H1 (cell line): ENCODE measurements at regions not wholly inside any gene's neighbourhood (a gene's known extent, or its start where the extent isn't known, plus 50 kb on each side); places are given as distances from the start of the nearest gene placed in this dataset.

ENCODE experiments used
- RAD21 ChIP-seq, 2 experiments: IDR thresholded peaks in 1 of 2; conservative IDR thresholded peaks in 1 of 2; 2 replicates each; pipeline ENCODE4 v1.6.1; 2011; ENCODE audit warnings: low read depth in 2 of 2, low read length in 2 of 2, improper control_type of control experiment in 1 of 2, inconsistent platforms in 1 of 2, mild to moderate bottlenecking in 1 of 2, moderate library complexity in 1 of 2
- SP1 ChIP-seq: IDR thresholded peaks from 2 replicates; pipeline ENCODE4 v1.6.1; 2011; ENCODE audit warnings: low read depth, low read length
- YY1 ChIP-seq: IDR thresholded peaks from 2 replicates; pipeline ENCODE4 v1.6.1; 2011; ENCODE audit warnings: low read depth, mild to moderate bottlenecking, low read length
- TF ChIP-seq, protein P1 (sequence below), 3 experiments: IDR thresholded peaks; 1 replicate in 2 of 3; 2 replicates in 1 of 3; pipeline versions ENCODE4 v1.5.1 to v1.6.1; 2011; ENCODE audit warnings: low read length in 3 of 3, mild to moderate bottlenecking in 3 of 3, inconsistent platforms in 2 of 3, low read depth in 1 of 3, moderate library complexity in 1 of 3; ENCODE audit not compliant: insufficient read depth in 1 of 3; ENCODE audit errors: control extremely low read depth in 1 of 3
- TF ChIP-seq, protein P2 (sequence below): IDR thresholded peaks from 2 replicates; pipeline ENCODE4 v1.6.1; 2012; ENCODE audit warnings: low read length, inconsistent platforms

DNA sequence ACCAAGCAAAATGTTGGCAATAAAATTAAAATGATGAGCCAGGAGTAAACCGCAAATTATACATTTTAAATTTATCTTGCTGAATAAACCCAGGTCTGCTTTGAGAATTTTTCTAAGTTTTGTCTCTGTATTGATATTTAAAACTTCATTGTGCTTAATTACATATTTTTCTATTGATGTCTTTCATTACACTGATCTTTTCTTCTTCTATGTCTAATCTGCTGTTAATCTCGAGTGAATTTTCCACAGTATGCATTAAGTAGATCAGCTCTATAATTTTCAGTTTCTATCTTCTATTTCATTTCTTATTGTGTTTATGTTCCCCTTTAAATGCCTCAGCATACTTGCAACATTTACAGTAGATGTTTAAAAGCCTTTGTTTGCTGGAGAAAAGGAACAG, 918.7 kb downstream of the FAT4 start:
- no peak for TF ChIP-seq RAD21 (IDR thresholded peaks at IDR 0.05 in 1 of 2, conservative IDR thresholded peaks at IDR 0.05 in 1 of 2; ENCODE audit: low read depth in 2 of 2, low read length in 2 of 2)
- TF ChIP-seq YY1 = no peak
- TF ChIP-seq, protein P1, sequence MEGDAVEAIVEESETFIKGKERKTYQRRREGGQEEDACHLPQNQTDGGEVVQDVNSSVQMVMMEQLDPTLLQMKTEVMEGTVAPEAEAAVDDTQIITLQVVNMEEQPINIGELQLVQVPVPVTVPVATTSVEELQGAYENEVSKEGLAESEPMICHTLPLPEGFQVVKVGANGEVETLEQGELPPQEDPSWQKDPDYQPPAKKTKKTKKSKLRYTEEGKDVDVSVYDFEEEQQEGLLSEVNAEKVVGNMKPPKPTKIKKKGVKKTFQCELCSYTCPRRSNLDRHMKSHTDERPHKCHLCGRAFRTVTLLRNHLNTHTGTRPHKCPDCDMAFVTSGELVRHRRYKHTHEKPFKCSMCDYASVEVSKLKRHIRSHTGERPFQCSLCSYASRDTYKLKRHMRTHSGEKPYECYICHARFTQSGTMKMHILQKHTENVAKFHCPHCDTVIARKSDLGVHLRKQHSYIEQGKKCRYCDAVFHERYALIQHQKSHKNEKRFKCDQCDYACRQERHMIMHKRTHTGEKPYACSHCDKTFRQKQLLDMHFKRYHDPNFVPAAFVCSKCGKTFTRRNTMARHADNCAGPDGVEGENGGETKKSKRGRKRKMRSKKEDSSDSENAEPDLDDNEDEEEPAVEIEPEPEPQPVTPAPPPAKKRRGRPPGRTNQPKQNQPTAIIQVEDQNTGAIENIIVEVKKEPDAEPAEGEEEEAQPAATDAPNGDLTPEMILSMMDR (IDR thresholded peaks at IDR 0.05; ENCODE audit: control extremely low read depth in 1 of 3, insufficient read depth in 1 of 3, low read depth in 1 of 3, low read length in 3 of 3) = no peak
- no peak for TF ChIP-seq SP1
- TF ChIP-seq, protein P2, sequence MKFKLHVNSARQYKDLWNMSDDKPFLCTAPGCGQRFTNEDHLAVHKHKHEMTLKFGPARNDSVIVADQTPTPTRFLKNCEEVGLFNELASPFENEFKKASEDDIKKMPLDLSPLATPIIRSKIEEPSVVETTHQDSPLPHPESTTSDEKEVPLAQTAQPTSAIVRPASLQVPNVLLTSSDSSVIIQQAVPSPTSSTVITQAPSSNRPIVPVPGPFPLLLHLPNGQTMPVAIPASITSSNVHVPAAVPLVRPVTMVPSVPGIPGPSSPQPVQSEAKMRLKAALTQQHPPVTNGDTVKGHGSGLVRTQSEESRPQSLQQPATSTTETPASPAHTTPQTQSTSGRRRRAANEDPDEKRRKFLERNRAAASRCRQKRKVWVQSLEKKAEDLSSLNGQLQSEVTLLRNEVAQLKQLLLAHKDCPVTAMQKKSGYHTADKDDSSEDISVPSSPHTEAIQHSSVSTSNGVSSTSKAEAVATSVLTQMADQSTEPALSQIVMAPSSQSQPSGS = no peak
